ENCODE measurements at regions not wholly inside any gene's neighbourhood (a gene's known extent, or its start where the extent isn't known, plus 50 kb on each side); places are given as distances from the start of the nearest gene placed in this dataset.

DNA sequence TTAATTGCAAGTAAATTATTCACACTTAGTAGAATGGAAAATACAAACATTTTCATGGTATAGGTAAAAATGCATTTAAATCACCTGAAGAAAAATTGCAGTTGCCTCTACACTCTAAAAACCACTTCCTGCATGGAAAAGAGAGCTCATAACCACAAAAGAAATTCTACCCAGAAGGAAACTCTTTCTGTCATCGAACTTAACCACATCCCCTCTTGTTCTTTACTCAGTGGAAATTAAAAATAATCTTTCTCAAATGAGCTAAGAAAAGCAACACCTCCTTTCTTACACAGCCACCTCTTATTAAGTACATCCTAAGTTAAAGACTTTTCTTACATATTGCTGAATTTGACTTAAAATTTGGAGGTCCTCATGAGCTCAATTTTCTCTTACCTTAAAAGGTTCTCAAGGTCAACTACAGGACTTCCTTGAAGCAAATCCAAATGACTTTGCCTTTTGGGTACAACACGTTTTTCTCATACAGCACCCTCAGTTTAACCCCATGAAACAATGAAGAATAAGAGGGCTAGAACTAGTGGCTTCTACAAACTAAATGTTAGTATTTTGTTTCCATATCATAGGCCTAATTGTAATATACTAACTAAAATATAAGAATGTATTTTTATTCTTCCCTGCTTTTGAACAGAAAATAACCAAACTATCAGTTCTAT, 109.1 kb upstream of the CRIM1 start:
- Mint-ChIP-seq H3K4me1 (no peaks in the 10 kb centered on the region), H3K36me3 (ENCODE audit: low read depth) (no peaks in the 10 kb centered on the region), H3K4me3 (no peak overlapping the region), H3K27me3 (ENCODE audit: low read depth) (no peaks in the 10 kb centered on the region), H3K9me3 (no peaks in the 10 kb centered on the region), H3K27ac (no peak overlapping the region)
- TF ChIP-seq, protein P1, sequence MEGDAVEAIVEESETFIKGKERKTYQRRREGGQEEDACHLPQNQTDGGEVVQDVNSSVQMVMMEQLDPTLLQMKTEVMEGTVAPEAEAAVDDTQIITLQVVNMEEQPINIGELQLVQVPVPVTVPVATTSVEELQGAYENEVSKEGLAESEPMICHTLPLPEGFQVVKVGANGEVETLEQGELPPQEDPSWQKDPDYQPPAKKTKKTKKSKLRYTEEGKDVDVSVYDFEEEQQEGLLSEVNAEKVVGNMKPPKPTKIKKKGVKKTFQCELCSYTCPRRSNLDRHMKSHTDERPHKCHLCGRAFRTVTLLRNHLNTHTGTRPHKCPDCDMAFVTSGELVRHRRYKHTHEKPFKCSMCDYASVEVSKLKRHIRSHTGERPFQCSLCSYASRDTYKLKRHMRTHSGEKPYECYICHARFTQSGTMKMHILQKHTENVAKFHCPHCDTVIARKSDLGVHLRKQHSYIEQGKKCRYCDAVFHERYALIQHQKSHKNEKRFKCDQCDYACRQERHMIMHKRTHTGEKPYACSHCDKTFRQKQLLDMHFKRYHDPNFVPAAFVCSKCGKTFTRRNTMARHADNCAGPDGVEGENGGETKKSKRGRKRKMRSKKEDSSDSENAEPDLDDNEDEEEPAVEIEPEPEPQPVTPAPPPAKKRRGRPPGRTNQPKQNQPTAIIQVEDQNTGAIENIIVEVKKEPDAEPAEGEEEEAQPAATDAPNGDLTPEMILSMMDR (IDR thresholded peaks at IDR 0.05; ENCODE audit: unreplicated experiment in 3 of 3) = no peak

DNA sequence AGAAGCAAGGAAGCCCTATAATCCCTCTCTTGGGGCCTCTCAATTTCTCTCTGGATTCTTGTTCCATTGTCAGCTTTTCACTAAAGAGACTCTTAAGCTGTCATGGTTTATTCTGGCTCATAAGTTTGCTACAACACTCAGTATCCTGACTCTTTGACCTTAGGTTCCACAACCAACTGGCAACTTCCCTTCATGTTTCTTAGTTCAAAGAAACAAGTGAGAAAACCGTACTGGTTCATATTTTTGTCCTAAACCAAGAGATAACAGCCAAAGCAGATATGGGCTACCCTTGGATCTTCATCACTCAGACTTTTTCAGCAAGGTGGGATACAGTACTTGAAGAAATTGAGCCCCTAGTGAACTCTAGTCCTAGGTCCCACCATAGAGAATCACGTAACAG, 109.9 kb upstream of the CRIM1 start:
- Mint-ChIP-seq H3K4me3 (no peak overlapping the region), H3K9me3 (no peaks in the 10 kb centered on the region), H3K4me1 (peaks cover 5% of the 10 kb centered on the region), H3K27ac (no peak overlapping the region), H3K36me3 (ENCODE audit: low read depth) (no peaks in the 10 kb centered on the region), H3K27me3 (ENCODE audit: low read depth) (no peaks in the 10 kb centered on the region)
- TF ChIP-seq, protein P1 (IDR thresholded peaks at IDR 0.05; ENCODE audit: unreplicated experiment in 3 of 3) = no peak

DNA sequence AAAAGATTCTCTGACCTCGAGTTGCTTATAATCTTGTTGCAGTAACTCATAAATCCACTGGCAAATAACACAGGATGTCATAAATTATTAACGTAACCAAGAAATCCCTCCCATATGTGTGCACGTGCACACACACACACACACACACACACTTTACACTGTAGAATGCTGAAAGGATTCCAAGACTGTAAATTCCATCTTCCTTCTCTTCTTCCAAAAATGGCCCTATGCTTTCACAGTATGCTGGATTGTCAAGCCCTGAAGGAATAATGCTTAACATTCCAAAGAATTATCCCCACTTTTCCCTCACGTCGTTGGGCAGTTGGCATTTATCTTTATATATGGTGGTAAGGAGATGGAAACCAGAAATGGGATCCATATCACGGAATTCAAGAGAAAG, 117.5 kb upstream of the CRIM1 start:
- no peaks in the 10 kb centered on the region for H3K9me3 Mint-ChIP-seq
- H3K4me3 Mint-ChIP-seq = no peak overlapping the region
- no peaks in the 10 kb centered on the region for H3K27me3 Mint-ChIP-seq (ENCODE audit: low read depth)
- TF ChIP-seq, protein P1 (IDR thresholded peaks at IDR 0.05; ENCODE audit: unreplicated experiment in 3 of 3) = no peak
- peaks cover 18% of the 10 kb centered on the region for H3K4me1 Mint-ChIP-seq
- peak overlapping the region; percentile 50 to 86 (median 59) for H3K27ac Mint-ChIP-seq
- no peaks in the 10 kb centered on the region for H3K36me3 Mint-ChIP-seq (ENCODE audit: low read depth)

DNA sequence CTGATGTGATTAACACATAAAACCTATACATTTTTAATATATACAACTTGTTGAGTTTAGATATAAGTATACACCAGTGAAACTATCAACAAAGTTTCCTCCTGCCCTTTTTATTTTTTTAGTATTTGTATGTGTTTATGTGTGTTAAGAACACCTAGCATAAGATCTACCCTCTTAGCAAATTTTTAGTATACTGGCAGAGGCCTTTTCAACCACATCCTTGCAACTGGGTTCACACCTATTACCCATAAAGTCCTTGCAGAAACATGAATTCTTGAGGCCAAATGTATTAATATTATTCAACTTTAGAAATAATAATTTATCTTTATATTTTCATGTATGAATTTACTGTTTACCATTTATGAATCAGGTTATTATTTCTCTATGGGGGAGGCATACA, 119.7 kb upstream of the CRIM1 start:
- H3K9me3 Mint-ChIP-seq = no peaks in the 10 kb centered on the region
- H3K36me3 Mint-ChIP-seq (ENCODE audit: low read depth) = no peaks in the 10 kb centered on the region
- no peak overlapping the region for H3K27ac Mint-ChIP-seq
- TF ChIP-seq, protein P1 (IDR thresholded peaks at IDR 0.05; ENCODE audit: unreplicated experiment in 3 of 3) = no peak
- no peaks in the 10 kb centered on the region for H3K27me3 Mint-ChIP-seq (ENCODE audit: low read depth)
- no peak overlapping the region for H3K4me3 Mint-ChIP-seq
- H3K4me1 Mint-ChIP-seq = peaks cover 15% of the 10 kb centered on the region

DNA sequence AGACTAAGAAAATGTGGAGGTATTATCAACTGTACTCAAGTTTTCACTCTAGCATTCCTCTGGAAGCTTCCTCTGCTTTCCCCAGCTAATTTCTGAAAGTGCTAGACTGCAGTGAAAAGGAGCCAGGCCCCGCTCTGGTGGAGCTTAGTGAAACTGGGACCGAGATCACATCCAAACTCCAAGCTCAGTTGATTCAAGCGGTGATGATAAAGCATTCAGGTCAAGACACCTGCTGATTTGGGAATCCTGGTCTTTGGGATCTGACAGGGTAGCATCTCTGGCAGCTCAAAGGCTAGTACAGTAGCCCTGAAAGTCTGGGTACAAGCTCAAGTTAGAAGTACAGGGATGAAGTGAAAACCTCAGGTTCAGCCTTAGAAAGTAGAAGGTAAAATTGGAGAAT, 120.2 kb upstream of the CRIM1 start:
- Mint-ChIP-seq H3K4me3 (no peak overlapping the region), H3K27ac (no peak overlapping the region), H3K4me1 (peaks cover 12% of the 10 kb centered on the region), H3K9me3 (no peaks in the 10 kb centered on the region), H3K27me3 (ENCODE audit: low read depth) (no peaks in the 10 kb centered on the region), H3K36me3 (ENCODE audit: low read depth) (no peaks in the 10 kb centered on the region)
- TF ChIP-seq, protein P1 (IDR thresholded peaks at IDR 0.05; ENCODE audit: unreplicated experiment in 3 of 3) = no peak

DNA sequence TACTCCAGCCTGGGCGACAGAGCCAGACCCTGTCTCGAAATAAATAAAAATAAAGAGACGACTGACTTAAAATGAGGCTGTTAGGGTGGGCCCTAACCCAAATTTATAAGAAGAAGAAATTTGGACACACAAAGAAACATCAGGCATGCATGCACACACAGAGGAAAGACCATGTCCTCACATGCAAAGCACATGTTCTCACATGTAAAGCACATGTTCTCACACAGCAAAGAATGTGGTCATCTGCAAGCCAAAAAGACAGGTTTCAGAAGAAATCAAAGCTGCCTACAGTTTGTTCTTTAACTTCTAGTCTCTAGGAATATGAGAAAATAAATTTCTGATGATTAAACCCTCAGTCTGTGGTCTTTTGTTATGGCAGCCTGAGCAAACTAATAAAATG, 132.3 kb upstream of the CRIM1 start:
- TF ChIP-seq, protein P1 (IDR thresholded peaks at IDR 0.05; ENCODE audit: unreplicated experiment in 3 of 3) = no peak
- no peak overlapping the region for H3K27ac Mint-ChIP-seq
- H3K4me1 Mint-ChIP-seq = peaks cover 17% of the 10 kb centered on the region
- no peaks in the 10 kb centered on the region for H3K36me3 Mint-ChIP-seq (ENCODE audit: low read depth)
- no peaks in the 10 kb centered on the region for H3K27me3 Mint-ChIP-seq (ENCODE audit: low read depth)
- no peak overlapping the region for H3K4me3 Mint-ChIP-seq
- peaks cover 3% of the 10 kb centered on the region for H3K9me3 Mint-ChIP-seq

All from nephron (organoid).